GM19025 (cell line): ENCODE measurements at regions not wholly inside any gene's neighbourhood (a gene's known extent, or its start where the extent isn't known, plus 50 kb on each side); places are given as distances from the start of the nearest gene placed in this dataset.
"Not testable (repeated sequence)": the region's sequence is repeated elsewhere in the genome, so short reads cannot be mapped to it uniquely, and the experiment has no call there.

Source experiments
- ATAC-seq: cut with Tn5 transposase; IDR thresholded peaks from one replicate; pipeline ENCODE4 v1.9.1; 2021; ENCODE audit warnings: mild to moderate bottlenecking, low read depth, moderate library complexity; ENCODE audit not compliant: unreplicated experiment

GRCh38 chr13:109265438-109265742 lies 521.0 kb downstream of the IRS2 start:
- not testable (repeated sequence) for ATAC-seq

- ATAC-seq: not testable (repeated sequence)
These were observed 521.6 kb downstream of the IRS2 start for GRCh38 chr13:109264603-109265437.

- not testable (repeated sequence) for ATAC-seq
These were observed 528.6 kb downstream of the IRS2 start for GRCh38 chr13:109257761-109258157.
